OCI-LY3 (cell line): ENCODE measurements at regions not wholly inside any gene's neighbourhood (a gene's known extent, or its start where the extent isn't known, plus 50 kb on each side); places are given as distances from the start of the nearest gene placed in this dataset.

Experiments
- EZH2phosphoT487 ChIP-seq: fragments of 200-600 bp; shearing (Covaris generic); IDR thresholded peaks from 2 replicates; pipeline ENCODE4 v1.6.1; 2018; ENCODE audit warnings: antibody characterized with exemption, mixed run types, low read depth
- TF ChIP-seq, protein P1 (sequence below): fragments of 200-600, 300-600 bp; sonication (generic); IDR thresholded peaks from 2 replicates; pipeline ENCODE4 v1.5.1; 2014; ENCODE audit warnings: antibody characterized with exemption, low read length, low read depth

DNA sequence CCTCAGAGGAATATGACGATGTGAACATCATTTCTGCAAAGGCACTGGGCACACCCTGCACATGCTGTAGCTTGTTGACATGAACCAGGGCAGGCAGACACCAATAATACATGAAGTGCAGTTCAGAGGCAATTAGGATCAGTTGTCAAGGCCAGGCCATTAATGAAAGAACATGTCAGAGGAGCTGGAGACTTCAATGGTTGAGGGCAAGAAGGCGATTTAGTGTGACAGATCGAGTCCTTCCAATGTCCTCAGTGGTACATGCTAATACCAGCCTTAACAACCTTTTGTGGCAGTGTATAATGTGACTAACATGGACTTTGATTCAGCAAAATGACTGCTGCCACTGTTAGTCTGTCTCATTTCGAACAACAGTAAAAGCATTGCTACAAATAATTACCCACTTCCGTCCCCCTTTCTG is 205.2 kb upstream of the NANOGP8 start:
- TF ChIP-seq, protein P1, sequence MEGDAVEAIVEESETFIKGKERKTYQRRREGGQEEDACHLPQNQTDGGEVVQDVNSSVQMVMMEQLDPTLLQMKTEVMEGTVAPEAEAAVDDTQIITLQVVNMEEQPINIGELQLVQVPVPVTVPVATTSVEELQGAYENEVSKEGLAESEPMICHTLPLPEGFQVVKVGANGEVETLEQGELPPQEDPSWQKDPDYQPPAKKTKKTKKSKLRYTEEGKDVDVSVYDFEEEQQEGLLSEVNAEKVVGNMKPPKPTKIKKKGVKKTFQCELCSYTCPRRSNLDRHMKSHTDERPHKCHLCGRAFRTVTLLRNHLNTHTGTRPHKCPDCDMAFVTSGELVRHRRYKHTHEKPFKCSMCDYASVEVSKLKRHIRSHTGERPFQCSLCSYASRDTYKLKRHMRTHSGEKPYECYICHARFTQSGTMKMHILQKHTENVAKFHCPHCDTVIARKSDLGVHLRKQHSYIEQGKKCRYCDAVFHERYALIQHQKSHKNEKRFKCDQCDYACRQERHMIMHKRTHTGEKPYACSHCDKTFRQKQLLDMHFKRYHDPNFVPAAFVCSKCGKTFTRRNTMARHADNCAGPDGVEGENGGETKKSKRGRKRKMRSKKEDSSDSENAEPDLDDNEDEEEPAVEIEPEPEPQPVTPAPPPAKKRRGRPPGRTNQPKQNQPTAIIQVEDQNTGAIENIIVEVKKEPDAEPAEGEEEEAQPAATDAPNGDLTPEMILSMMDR: no peak
- no peak for TF ChIP-seq EZH2phosphoT487
